Adipocyte (in vitro differentiated cells): ENCODE measurements at regions not wholly inside any gene's neighbourhood (a gene's known extent, or its start where the extent isn't known, plus 50 kb on each side); places are given as distances from the start of the nearest gene placed in this dataset.

ENCODE experiments used
- DNase-seq: peaks from one replicate; pipeline ENCODE4 v3.0.0-alpha.2; 2015; ENCODE audit warnings: low read depth
- H3K27me3 ChIP-seq: replicated peaks from 2 replicates; pipeline ENCODE4 v1.7.0; 2013; ENCODE audit warnings: mild to moderate bottlenecking, low read length, moderate library complexity; ENCODE audit not compliant: control insufficient read depth, insufficient read depth
- H3K36me3 ChIP-seq: 2 replicates; pipeline ENCODE4 v1.7.0; 2013; ENCODE audit warnings: low read length, mild to moderate bottlenecking, moderate library complexity; ENCODE audit not compliant: control insufficient read depth, insufficient read depth, severe bottlenecking
- H3K4me1 ChIP-seq: 2 replicates; pipeline ENCODE4 v1.7.0; 2013; ENCODE audit warnings: mild to moderate bottlenecking, low read length, moderate library complexity; ENCODE audit not compliant: control insufficient read depth, insufficient read depth
- H3K4me3 ChIP-seq: 2 replicates; pipeline ENCODE4 v1.7.0; 2013; ENCODE audit warnings: mild to moderate bottlenecking, low read length, moderate library complexity
- H3K9ac ChIP-seq: 2 replicates; pipeline ENCODE4 v1.7.0; 2013; ENCODE audit warnings: mild to moderate bottlenecking, low read length, moderate library complexity
- H3K9me3 ChIP-seq: 2 replicates; pipeline ENCODE4 v1.7.0; 2013; ENCODE audit warnings: mild to moderate bottlenecking, low read length, moderate library complexity; ENCODE audit not compliant: control insufficient read depth

GRCh38 chr3:163914567-163914966 lies 1163.7 kb downstream of the SI start:
- Histone ChIP-seq H3K27me3 (no peaks in the 10 kb centered on the region), H3K4me3 (no peak overlapping the region), H3K9ac (no peak overlapping the region), H3K36me3 (no peaks in the 10 kb centered on the region), H3K4me1 (no peaks in the 10 kb centered on the region), H3K9me3 (no peaks in the 10 kb centered on the region)
- no peak for DNase-seq

- no peaks in the 10 kb centered on the region for H3K27me3 ChIP-seq
- H3K4me1 ChIP-seq: no peaks in the 10 kb centered on the region
- no peak overlapping the region for H3K9ac ChIP-seq
- no peaks in the 10 kb centered on the region for H3K9me3 ChIP-seq
- H3K36me3 ChIP-seq: no peaks in the 10 kb centered on the region
- H3K4me3 ChIP-seq: no peak overlapping the region
- DNase-seq: no peak
Observed at GRCh38 chr3:163891771-163892170, 1186.5 kb downstream of the SI start.

GRCh38 chr3:163890661-163891060 lies 1187.6 kb downstream of the SI start:
- no peak for DNase-seq
- Histone ChIP-seq H3K4me1 (no peaks in the 10 kb centered on the region), H3K9me3 (peaks cover under 1% of the 10 kb centered on the region), H3K36me3 (no peaks in the 10 kb centered on the region), H3K9ac (no peak overlapping the region), H3K4me3 (no peak overlapping the region), H3K27me3 (no peaks in the 10 kb centered on the region)

GRCh38 chr3:163879172-163879571 lies 1199.1 kb downstream of the SI start:
- DNase-seq: no peak
- Histone ChIP-seq H3K36me3 (no peaks in the 10 kb centered on the region), H3K4me1 (no peaks in the 10 kb centered on the region), H3K9me3 (peaks cover 3% of the 10 kb centered on the region), H3K9ac (no peak overlapping the region), H3K27me3 (no peaks in the 10 kb centered on the region), H3K4me3 (no peak overlapping the region)

GRCh38 chr3:163878396-163878795 lies 1199.9 kb downstream of the SI start:
- Histone ChIP-seq H3K36me3 (no peaks in the 10 kb centered on the region), H3K9me3 (peaks cover 3% of the 10 kb centered on the region), H3K27me3 (no peaks in the 10 kb centered on the region), H3K9ac (no peak overlapping the region), H3K4me1 (no peaks in the 10 kb centered on the region), H3K4me3 (no peak overlapping the region)
- no peak for DNase-seq

GRCh38 chr3:163877805-163878204 lies 1200.5 kb downstream of the SI start:
- no peaks in the 10 kb centered on the region for H3K36me3 ChIP-seq
- H3K27me3 ChIP-seq: no peaks in the 10 kb centered on the region
- H3K4me3 ChIP-seq: no peak overlapping the region
- DNase-seq: no peak
- H3K4me1 ChIP-seq: no peaks in the 10 kb centered on the region
- H3K9me3 ChIP-seq: peaks cover 3% of the 10 kb centered on the region
- H3K9ac ChIP-seq: no peak overlapping the region

GRCh38 chr3:163863146-163863545 lies 1215.2 kb downstream of the SI start:
- Histone ChIP-seq H3K4me3 (no peak overlapping the region), H3K9ac (no peak overlapping the region), H3K9me3 (no peaks in the 10 kb centered on the region), H3K36me3 (no peaks in the 10 kb centered on the region), H3K4me1 (no peaks in the 10 kb centered on the region), H3K27me3 (no peaks in the 10 kb centered on the region)
- DNase-seq: no peak

GRCh38 chr3:163852233-163852632 lies 1226.1 kb downstream of the SI start:
- Histone ChIP-seq H3K9me3 (no peaks in the 10 kb centered on the region), H3K4me1 (no peaks in the 10 kb centered on the region), H3K4me3 (no peak overlapping the region), H3K36me3 (no peaks in the 10 kb centered on the region), H3K9ac (no peak overlapping the region), H3K27me3 (no peaks in the 10 kb centered on the region)
- no peak for DNase-seq

- Histone ChIP-seq H3K36me3 (no peaks in the 10 kb centered on the region), H3K4me3 (no peak overlapping the region), H3K4me1 (no peaks in the 10 kb centered on the region), H3K9me3 (no peaks in the 10 kb centered on the region), H3K9ac (no peak overlapping the region), H3K27me3 (no peaks in the 10 kb centered on the region)
- DNase-seq: no peak
Observed at GRCh38 chr3:163838769-163839168, 1239.5 kb downstream of the SI start.

GRCh38 chr3:163832547-163832946 lies 1245.7 kb downstream of the SI start:
- H3K4me3 ChIP-seq: no peak overlapping the region
- H3K9ac ChIP-seq: no peak overlapping the region
- H3K9me3 ChIP-seq: no peaks in the 10 kb centered on the region
- no peaks in the 10 kb centered on the region for H3K4me1 ChIP-seq
- H3K27me3 ChIP-seq: no peaks in the 10 kb centered on the region
- DNase-seq: no peak
- no peaks in the 10 kb centered on the region for H3K36me3 ChIP-seq

- no peaks in the 10 kb centered on the region for H3K36me3 ChIP-seq
- H3K4me3 ChIP-seq: no peak overlapping the region
- no peak overlapping the region for H3K9ac ChIP-seq
- H3K4me1 ChIP-seq: no peaks in the 10 kb centered on the region
- H3K27me3 ChIP-seq: no peaks in the 10 kb centered on the region
- no peak for DNase-seq
- H3K9me3 ChIP-seq: no peaks in the 10 kb centered on the region
Observed at GRCh38 chr3:163821841-163822240, 1256.5 kb downstream of the SI start.

- Histone ChIP-seq H3K9ac (no peak overlapping the region), H3K4me3 (no peak overlapping the region), H3K4me1 (no peaks in the 10 kb centered on the region), H3K36me3 (no peaks in the 10 kb centered on the region), H3K27me3 (no peaks in the 10 kb centered on the region), H3K9me3 (no peaks in the 10 kb centered on the region)
- no peak for DNase-seq
Observed at GRCh38 chr3:163817015-163817414, 1261.3 kb downstream of the SI start.
